HFFc6 (cell line): ENCODE measurements at regions not wholly inside any gene's neighbourhood (a gene's known extent, or its start where the extent isn't known, plus 50 kb on each side); places are given as distances from the start of the nearest gene placed in this dataset.

ENCODE experiments used
- DNase-seq: peaks from one replicate; pipeline ENCODE4 v3.0.0-alpha.2; 2018
- H3K27ac Mint-ChIP-seq: 2 replicates; pipeline ENCODE4 v1.8.0; 2020; ENCODE audit warnings: mild to moderate bottlenecking, mixed read lengths
- H3K27me3 Mint-ChIP-seq: 2 replicates; pipeline ENCODE4 v1.8.0; 2021; ENCODE audit warnings: mild to moderate bottlenecking, moderate library complexity, mixed read lengths; ENCODE audit not compliant: insufficient read depth
- H3K36me3 Mint-ChIP-seq: 2 replicates; pipeline ENCODE4 v1.8.0; 2021; ENCODE audit warnings: low read depth, mixed read lengths
- H3K4me1 Mint-ChIP-seq: 2 replicates; pipeline ENCODE4 v1.8.0; 2020; ENCODE audit warnings: low read depth, mixed read lengths
- H3K4me3 Mint-ChIP-seq: 2 replicates; pipeline ENCODE4 v1.8.0; 2020; ENCODE audit warnings: mild to moderate bottlenecking, moderate library complexity, mixed read lengths
- H3K9me3 Mint-ChIP-seq: 2 replicates; pipeline ENCODE4 v1.8.0; 2020; ENCODE audit warnings: mild to moderate bottlenecking, mixed read lengths
- TF ChIP-seq, protein P1 (sequence below): fragments of 200-600 bp; sonication (generic); IDR thresholded peaks from 2 replicates; pipeline ENCODE4 v1.5.0; 2021; ENCODE audit warnings: antibody characterized with exemption, mild to moderate bottlenecking

DNA sequence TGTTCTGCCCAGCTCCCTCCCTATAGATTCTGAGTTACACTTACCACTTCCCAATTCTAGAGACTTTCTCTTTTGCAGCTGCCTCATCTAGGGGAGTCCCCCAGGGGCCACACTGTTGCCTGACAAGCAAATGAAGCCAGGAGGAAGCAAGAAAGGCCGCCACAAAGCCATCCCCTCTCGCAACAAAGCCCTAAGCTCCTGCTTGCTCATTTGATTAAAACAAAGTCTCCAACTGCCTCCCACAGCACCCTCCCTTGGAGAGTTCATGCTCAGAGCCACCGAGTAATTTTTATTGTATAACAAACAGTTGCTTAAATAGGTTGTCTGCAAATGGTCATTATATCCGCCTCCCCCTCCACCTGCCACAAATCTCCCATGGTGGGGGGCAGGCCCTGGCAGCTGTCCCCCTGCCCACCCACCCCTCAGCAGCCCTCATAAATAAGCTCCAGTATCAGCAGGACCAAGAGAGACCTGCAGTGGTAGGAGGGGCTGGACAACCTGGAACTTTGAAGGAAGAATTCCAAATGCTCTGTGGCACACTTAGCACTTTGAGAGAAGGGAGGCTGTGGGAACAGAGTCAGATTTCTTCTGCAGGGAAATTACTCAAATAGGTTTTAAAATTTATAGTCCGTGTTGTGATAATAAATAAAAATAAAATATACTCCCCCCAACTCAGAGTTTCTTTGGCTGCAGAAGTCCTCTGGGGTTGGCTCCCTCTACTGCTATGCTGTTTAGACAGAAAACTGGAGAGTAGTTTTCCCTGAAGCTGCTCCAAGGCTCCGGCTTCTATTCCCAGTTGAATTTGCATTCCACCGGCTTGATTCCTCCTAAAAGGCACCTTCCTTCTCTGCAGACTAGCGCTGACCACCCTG lies 237.5 kb downstream of the TTLL7 start:
- H3K9me3 Mint-ChIP-seq, result no peaks in the 10 kb centered on the region; the same call in 1 of the 2 replicates
- no peaks in the 10 kb centered on the region for H3K4me1 Mint-ChIP-seq
- H3K36me3 Mint-ChIP-seq, result no peaks in the 10 kb centered on the region
- TF ChIP-seq, protein P1, sequence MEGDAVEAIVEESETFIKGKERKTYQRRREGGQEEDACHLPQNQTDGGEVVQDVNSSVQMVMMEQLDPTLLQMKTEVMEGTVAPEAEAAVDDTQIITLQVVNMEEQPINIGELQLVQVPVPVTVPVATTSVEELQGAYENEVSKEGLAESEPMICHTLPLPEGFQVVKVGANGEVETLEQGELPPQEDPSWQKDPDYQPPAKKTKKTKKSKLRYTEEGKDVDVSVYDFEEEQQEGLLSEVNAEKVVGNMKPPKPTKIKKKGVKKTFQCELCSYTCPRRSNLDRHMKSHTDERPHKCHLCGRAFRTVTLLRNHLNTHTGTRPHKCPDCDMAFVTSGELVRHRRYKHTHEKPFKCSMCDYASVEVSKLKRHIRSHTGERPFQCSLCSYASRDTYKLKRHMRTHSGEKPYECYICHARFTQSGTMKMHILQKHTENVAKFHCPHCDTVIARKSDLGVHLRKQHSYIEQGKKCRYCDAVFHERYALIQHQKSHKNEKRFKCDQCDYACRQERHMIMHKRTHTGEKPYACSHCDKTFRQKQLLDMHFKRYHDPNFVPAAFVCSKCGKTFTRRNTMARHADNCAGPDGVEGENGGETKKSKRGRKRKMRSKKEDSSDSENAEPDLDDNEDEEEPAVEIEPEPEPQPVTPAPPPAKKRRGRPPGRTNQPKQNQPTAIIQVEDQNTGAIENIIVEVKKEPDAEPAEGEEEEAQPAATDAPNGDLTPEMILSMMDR, result no peak
- peaks cover 8% of the 10 kb centered on the region for H3K27me3 Mint-ChIP-seq
- H3K27ac Mint-ChIP-seq, result no peak overlapping the region
- no peak overlapping the region for H3K4me3 Mint-ChIP-seq
- DNase-seq, result no peak

DNA sequence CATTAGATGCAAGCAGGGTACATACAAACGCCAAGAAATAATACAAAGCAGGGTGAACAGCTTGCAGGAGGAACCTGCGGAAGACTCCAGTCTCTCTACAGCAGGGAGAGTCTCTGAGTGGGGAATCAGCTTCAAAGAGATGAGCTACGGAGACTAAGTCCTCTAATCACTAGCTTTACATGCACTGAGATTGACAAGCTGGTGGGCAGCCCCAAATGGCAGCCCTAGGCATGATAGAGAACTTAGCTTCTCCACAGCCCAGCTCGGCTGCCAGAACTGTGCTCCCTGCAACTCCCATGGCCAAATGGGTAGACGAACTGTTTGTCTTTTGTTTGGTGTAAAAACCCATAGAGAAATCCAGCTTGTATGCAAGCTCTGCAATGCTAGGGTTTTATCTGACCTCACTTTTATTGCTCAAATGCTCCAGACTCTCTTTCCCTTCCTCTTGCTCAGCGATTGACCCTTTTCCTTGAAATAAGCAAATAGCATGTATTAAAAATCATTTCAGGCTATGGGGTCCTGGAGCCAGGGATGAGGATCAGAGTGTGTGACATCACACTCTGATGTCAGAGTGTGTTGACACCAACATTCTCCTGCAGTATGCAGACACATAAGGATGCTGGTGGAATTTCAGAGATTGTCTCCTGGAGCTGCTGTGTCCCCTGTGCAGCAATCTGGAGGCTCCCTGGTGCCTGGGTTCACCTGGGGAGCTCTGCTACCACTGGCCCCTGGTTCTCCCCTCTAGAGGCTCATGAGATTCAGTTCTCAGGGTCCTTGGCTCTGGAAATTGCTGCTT lies 238.5 kb downstream of the TTLL7 start:
- Mint-ChIP-seq H3K27ac (no peak overlapping the region), H3K36me3 (no peaks in the 10 kb centered on the region), H3K27me3 (peaks cover 8% of the 10 kb centered on the region), H3K9me3 (no peaks in the 10 kb centered on the region; the same call in 1 of the 2 replicates), H3K4me1 (no peaks in the 10 kb centered on the region), H3K4me3 (no peak overlapping the region)
- TF ChIP-seq, protein P1, result no peak
- no peak for DNase-seq

DNA sequence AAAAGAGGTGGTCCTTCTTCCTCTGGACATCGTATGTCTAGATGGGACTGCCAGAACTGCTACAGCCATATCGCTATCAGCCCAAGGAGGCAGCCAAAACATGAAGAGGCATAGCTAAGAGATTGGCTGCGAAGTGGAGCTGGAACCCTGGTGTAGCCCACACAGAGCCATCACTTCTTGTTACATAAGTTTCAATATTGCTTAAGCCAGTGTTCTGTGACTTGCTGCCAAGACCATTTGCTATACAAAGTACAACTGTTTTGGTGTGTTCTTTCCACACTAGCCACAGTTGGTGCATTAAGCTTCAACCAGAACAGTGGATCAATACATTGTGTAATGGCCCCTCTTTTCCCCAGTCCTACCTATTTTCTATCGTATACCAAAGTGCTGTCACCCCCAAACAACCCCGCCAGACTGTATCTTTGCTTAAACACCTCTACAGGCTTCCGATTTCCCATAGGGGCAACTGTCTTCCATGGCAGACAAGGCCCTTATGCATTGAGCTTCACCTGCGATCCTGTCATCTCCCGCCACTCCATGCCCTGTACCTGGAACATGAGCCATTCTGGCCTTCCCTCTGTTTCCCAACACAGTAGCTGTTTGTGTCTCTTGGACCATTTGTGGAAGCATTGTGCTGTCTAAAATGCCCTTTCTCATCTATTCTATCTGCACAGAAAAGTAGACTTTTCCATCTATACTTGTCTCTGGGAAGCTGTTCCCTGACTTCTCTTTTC lies 241.8 kb downstream of the TTLL7 start:
- no peak for DNase-seq
- Mint-ChIP-seq H3K4me1 (no peaks in the 10 kb centered on the region), H3K27me3 (peaks cover 10% of the 10 kb centered on the region), H3K36me3 (no peaks in the 10 kb centered on the region), H3K27ac (no peak overlapping the region), H3K9me3 (no peaks in the 10 kb centered on the region; the same call in 1 of the 2 replicates), H3K4me3 (no peak overlapping the region)
- TF ChIP-seq, protein P1, result no peak

DNA sequence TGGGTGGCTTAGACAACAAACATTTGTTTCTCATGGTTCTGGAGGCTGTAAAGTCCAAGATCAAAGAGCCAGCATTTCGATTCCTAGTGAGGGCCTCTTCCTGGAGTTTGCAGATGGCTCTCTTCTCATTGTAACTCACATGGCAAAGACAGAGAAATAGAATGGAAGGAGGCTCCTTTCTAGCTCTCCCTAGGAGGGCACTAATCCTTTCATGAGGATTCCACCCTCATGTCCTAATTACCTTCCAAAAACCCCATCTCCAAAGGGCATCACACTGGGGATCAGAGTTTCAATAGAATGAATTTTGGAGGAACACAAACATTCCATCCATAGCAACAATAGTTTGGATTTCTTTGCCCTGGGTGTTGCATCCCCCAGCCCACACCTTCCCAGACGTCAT lies 247.3 kb downstream of the TTLL7 start:
- Mint-ChIP-seq H3K27ac (no peak overlapping the region), H3K4me3 (no peak overlapping the region), H3K27me3 (peaks cover 6% of the 10 kb centered on the region), H3K36me3 (no peaks in the 10 kb centered on the region), H3K9me3 (no peaks in the 10 kb centered on the region; the same call in 1 of the 2 replicates), H3K4me1 (no peaks in the 10 kb centered on the region)
- TF ChIP-seq, protein P1, result no peak
- DNase-seq, result no peak

DNA sequence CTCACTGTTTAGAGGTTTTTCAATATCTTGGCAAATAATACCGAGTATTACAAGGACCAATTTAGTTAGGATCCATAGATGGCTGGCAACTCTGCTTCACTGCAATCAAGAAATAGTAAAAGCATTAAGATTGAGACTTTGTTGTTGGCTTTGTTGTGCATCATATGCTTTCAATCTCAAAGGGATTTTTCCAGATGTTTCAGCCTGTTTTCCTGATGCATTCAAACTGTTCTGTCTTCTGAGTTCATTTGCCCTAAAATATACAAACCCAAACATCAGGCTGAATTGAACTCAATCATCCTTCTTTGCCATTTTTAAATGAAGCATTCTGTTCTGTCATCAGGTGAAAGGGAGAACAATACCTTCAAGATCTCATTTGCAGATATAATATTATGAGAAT lies 248.7 kb downstream of the TTLL7 start:
- no peaks in the 10 kb centered on the region for H3K36me3 Mint-ChIP-seq
- H3K27me3 Mint-ChIP-seq, result peaks cover 6% of the 10 kb centered on the region
- no peaks in the 10 kb centered on the region for H3K4me1 Mint-ChIP-seq
- H3K9me3 Mint-ChIP-seq, result peaks cover 3% of the 10 kb centered on the region; the same call in 1 of the 2 replicates
- no peak overlapping the region for H3K27ac Mint-ChIP-seq
- DNase-seq, result no peak
- TF ChIP-seq, protein P1, result no peak
- H3K4me3 Mint-ChIP-seq, result no peak overlapping the region
